ENCODE measurements at regions not wholly inside any gene's neighbourhood (a gene's known extent, or its start where the extent isn't known, plus 50 kb on each side); places are given as distances from the start of the nearest gene placed in this dataset.

DNA sequence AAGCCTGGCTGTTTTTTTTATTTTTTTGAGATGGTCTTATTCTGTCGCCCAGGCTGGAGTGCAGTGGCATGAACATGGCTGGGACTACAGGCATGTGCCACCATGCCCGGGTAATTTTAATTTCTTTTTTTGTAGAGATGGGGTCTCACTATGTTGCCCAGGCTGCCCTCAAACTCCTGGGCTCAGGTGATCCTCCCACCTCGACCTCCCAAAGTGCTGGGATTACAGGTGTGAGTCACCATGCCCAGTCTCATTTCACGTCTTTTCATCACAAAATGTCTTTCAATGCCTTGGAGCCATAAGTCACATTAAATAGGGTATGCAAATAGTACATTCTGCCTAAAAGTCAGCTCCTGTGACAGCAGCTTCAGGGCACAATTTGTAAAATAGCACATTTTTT lies 52.8 kb downstream of the SOX2 start:
- no peaks in the 10 kb centered on the region for H3K4me1 Mint-ChIP-seq
- intact Hi-C loops (cut with micrococcal nuclease) = no loop called here
- no peak for DNase-seq
- no peaks in the 10 kb centered on the region for H3K9me3 Mint-ChIP-seq
- no peaks in the 10 kb centered on the region for H3K36me3 Mint-ChIP-seq (ENCODE audit: low read depth)
- no peak overlapping the region for H3K27ac Mint-ChIP-seq
- H3K4me3 Mint-ChIP-seq = no peak overlapping the region
- no peaks in the 10 kb centered on the region for H3K27me3 Mint-ChIP-seq

DNA sequence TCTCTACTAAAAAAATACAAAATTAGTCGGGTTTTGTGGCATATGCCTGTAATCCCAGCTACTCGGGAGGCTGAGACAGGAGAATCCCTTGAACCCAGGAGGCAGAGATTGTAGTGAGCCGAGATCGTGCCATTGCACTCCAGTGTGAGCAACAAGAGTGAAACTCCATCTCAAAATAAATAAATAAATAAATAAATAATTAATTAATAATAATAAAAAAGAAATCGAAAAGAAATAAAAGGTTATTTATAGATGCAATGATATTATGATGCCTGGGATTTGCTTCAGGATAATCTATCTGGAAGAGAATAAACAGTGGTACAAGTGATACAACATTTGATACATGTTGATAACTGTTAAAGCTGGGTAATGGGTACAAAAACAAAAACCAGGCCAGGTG lies 58.6 kb downstream of the SOX2 start:
- no peak overlapping the region for H3K27ac Mint-ChIP-seq
- DNase-seq = no peak
- no peaks in the 10 kb centered on the region for H3K9me3 Mint-ChIP-seq
- no peak overlapping the region for H3K4me3 Mint-ChIP-seq
- no peaks in the 10 kb centered on the region for H3K36me3 Mint-ChIP-seq (ENCODE audit: low read depth)
- no peaks in the 10 kb centered on the region for H3K27me3 Mint-ChIP-seq
- intact Hi-C loops (cut with micrococcal nuclease) = no loop called here
- no peaks in the 10 kb centered on the region for H3K4me1 Mint-ChIP-seq

DNA sequence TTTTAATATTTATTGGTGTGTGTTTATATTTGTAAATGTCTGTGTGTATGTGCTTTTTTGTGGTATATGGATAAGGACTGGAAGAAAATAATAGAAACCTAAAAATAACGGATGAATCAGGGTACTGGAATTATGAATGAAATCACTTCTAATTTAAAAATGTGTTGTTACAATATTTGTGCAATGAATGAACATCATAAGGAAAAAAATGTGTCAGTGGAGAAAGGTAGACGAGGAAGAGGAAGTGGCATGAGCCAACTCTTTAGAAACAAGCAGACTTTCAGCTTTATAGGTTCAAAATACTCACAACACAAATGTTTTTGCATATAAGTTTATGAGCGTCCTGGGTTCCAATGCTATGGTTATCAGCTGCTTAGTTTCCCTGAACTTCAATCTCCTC lies 59.4 kb downstream of the SOX2 start:
- no peaks in the 10 kb centered on the region for H3K9me3 Mint-ChIP-seq
- H3K27me3 Mint-ChIP-seq = no peaks in the 10 kb centered on the region
- H3K4me1 Mint-ChIP-seq = no peaks in the 10 kb centered on the region
- intact Hi-C loops (cut with micrococcal nuclease) = no loop called here
- H3K36me3 Mint-ChIP-seq (ENCODE audit: low read depth) = no peaks in the 10 kb centered on the region
- no peak overlapping the region for H3K27ac Mint-ChIP-seq
- H3K4me3 Mint-ChIP-seq = no peak overlapping the region
- no peak for DNase-seq

- H3K36me3 Mint-ChIP-seq (ENCODE audit: low read depth) = no peaks in the 10 kb centered on the region
- no peaks in the 10 kb centered on the region for H3K4me1 Mint-ChIP-seq
- H3K9me3 Mint-ChIP-seq = no peaks in the 10 kb centered on the region
- H3K27ac Mint-ChIP-seq = no peak overlapping the region
- no peak for DNase-seq
- intact Hi-C loops (cut with micrococcal nuclease) = no loop called here
- H3K27me3 Mint-ChIP-seq = no peaks in the 10 kb centered on the region
- H3K4me3 Mint-ChIP-seq = no peak overlapping the region
Measured at GRCh38 chr3:181772166-181772565, 60.4 kb downstream of the SOX2 start.

GRCh38 chr3:181773921-181774320 lies 62.2 kb downstream of the SOX2 start:
- Mint-ChIP-seq H3K36me3 (ENCODE audit: low read depth) (no peaks in the 10 kb centered on the region), H3K27me3 (no peaks in the 10 kb centered on the region), H3K27ac (no peak overlapping the region), H3K9me3 (no peaks in the 10 kb centered on the region), H3K4me1 (no peaks in the 10 kb centered on the region), H3K4me3 (no peak overlapping the region)
- intact Hi-C loops (cut with micrococcal nuclease) = no loop called here
- no peak for DNase-seq

- intact Hi-C loops (cut with micrococcal nuclease) = no loop called here
Measured at GRCh38 chr3:181782306-181782954, 70.7 kb downstream of the SOX2 start.

DNA sequence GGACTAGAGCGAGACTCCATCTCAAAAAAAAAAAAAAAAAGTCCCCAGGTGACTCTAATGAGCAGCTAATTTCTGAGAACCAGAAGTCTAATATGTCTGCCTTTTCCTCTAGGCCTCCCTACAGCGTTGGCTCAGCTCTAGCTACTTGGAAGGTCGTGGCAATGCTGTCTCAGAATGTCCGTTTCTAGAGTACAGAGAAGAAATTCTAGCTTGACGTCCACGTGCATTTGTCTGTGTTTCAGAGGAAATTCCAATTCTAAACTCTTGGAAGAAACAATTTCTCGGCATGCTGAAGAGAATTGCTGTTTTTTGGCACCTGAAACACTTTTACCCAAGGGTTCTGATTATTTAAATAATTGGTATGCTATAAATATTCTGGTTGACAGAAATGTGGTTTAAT lies 78.8 kb downstream of the SOX2 start:
- no peak overlapping the region for H3K4me3 Mint-ChIP-seq
- no peaks in the 10 kb centered on the region for H3K4me1 Mint-ChIP-seq
- intact Hi-C loops (cut with micrococcal nuclease) = no loop called here
- no peak for DNase-seq
- no peaks in the 10 kb centered on the region for H3K9me3 Mint-ChIP-seq
- H3K36me3 Mint-ChIP-seq (ENCODE audit: low read depth) = no peaks in the 10 kb centered on the region
- H3K27ac Mint-ChIP-seq = no peak overlapping the region
- no peaks in the 10 kb centered on the region for H3K27me3 Mint-ChIP-seq

More at GRCh38 chr3:181782306-181782954, 70.7 kb downstream of the SOX2 start:
- Mint-ChIP-seq H3K9me3 (no peaks in the 10 kb centered on the region), H3K4me1 (no peaks in the 10 kb centered on the region), H3K27me3 (no peaks in the 10 kb centered on the region), H3K27ac (no peak overlapping the region), H3K36me3 (ENCODE audit: low read depth) (no peaks in the 10 kb centered on the region), H3K4me3 (no peak overlapping the region)
- DNase-seq = no peak

DNA sequence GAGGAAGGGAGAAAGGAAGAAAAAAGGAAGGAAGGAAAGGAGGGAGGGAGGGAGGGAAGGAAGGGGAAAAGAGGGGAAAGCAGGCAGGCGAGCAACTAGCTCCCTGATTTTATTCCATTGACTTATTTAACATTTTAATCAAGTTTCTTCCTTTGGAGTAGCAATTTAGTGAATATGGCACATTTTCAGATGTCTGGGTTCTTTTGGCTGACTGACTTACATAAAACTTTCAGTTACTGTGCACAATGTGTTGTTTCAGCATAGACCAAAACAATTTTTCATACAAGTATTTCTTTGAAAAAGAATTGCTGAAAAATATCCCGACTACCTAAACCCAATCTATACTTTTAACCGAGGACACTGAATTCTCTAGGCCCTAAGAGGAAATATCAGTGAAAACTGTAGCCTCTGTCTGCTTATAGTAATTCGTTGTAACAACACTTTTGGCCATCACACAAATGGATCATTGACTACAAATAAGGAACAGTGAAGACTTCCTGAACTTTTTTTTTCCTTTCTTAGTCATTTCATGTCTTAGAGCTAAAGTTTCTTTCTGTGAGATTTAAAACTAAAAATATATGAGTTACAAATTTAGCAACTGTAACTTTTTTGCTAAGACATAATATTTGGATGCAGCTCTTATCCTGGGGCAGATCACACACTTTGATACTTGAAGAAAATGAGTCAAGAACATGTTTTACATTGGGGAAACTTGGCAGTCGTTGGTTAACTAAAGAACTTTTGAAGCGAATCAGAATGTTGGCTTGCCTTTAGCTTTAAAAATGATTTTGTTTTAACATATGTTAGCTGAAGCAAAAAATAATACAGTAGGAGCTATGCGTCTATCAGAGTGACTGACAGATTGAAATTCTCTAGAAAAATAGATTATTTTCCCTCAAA lies 79.6 kb downstream of the SOX2 start:
- H3K9me3 Mint-ChIP-seq = no peaks in the 10 kb centered on the region
- no peaks in the 10 kb centered on the region for H3K27me3 Mint-ChIP-seq
- no peak for DNase-seq
- H3K4me1 Mint-ChIP-seq = no peaks in the 10 kb centered on the region
- H3K4me3 Mint-ChIP-seq = no peak overlapping the region
- H3K36me3 Mint-ChIP-seq (ENCODE audit: low read depth) = no peaks in the 10 kb centered on the region
- H3K27ac Mint-ChIP-seq = no peak overlapping the region
- intact Hi-C loops (cut with micrococcal nuclease) = no loop called here

GRCh38 chr3:181793006-181793405 lies 81.3 kb downstream of the SOX2 start:
- Mint-ChIP-seq H3K4me1 (no peaks in the 10 kb centered on the region), H3K9me3 (no peaks in the 10 kb centered on the region), H3K27ac (no peak overlapping the region), H3K4me3 (no peak overlapping the region), H3K36me3 (ENCODE audit: low read depth) (no peaks in the 10 kb centered on the region), H3K27me3 (no peaks in the 10 kb centered on the region)
- intact Hi-C loops (cut with micrococcal nuclease) = no loop called here
- DNase-seq = no peak

GRCh38 chr3:181794011-181794790 lies 82.5 kb downstream of the SOX2 start:
- Mint-ChIP-seq H3K27ac (no peak overlapping the region), H3K4me3 (no peak overlapping the region), H3K36me3 (ENCODE audit: low read depth) (no peaks in the 10 kb centered on the region), H3K27me3 (no peaks in the 10 kb centered on the region), H3K4me1 (no peaks in the 10 kb centered on the region), H3K9me3 (no peaks in the 10 kb centered on the region)
- DNase-seq = no peak
- intact Hi-C loops (cut with micrococcal nuclease) = no loop called here

- Mint-ChIP-seq H3K4me3 (no peak overlapping the region), H3K27ac (no peak overlapping the region), H3K4me1 (no peaks in the 10 kb centered on the region), H3K9me3 (no peaks in the 10 kb centered on the region), H3K27me3 (no peaks in the 10 kb centered on the region), H3K36me3 (ENCODE audit: low read depth) (no peaks in the 10 kb centered on the region)
- DNase-seq = no peak
- intact Hi-C loops (cut with micrococcal nuclease) = no loop called here
Measured at GRCh38 chr3:181796641-181797040, 84.9 kb downstream of the SOX2 start.

GRCh38 chr3:181797431-181797830 lies 85.7 kb downstream of the SOX2 start:
- DNase-seq = no peak
- Mint-ChIP-seq H3K4me1 (no peaks in the 10 kb centered on the region), H3K27me3 (no peaks in the 10 kb centered on the region), H3K36me3 (ENCODE audit: low read depth) (no peaks in the 10 kb centered on the region), H3K9me3 (no peaks in the 10 kb centered on the region), H3K4me3 (no peak overlapping the region), H3K27ac (no peak overlapping the region)
- intact Hi-C loops (cut with micrococcal nuclease) = no loop called here

GRCh38 chr3:181805703-181806102 lies 94.0 kb downstream of the SOX2 start:
- Mint-ChIP-seq H3K9me3 (no peaks in the 10 kb centered on the region), H3K4me1 (no peaks in the 10 kb centered on the region), H3K27me3 (no peaks in the 10 kb centered on the region), H3K36me3 (ENCODE audit: low read depth) (no peaks in the 10 kb centered on the region), H3K4me3 (no peak overlapping the region), H3K27ac (no peak overlapping the region)
- intact Hi-C loops (cut with micrococcal nuclease) = no loop called here
- no peak for DNase-seq

DNA sequence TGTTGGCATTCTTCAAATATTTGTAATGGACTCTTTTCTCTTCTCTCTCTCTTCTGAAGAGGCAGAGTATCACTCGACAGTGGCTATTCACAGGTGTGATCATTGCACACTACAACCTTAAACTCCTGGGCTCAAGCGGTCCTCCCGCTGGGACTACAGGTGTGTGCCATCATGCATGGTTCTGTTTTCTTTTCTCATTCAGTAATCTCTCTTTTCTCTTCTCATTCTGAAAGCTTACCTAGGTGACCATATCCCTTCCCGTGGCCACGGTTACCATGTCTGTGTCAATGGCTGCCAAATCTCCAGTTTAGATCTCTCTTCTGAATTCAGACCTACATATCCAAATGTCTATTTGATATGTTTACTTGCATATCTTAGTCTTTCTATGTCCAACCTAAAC lies 96.3 kb downstream of the SOX2 start:
- DNase-seq = no peak
- Mint-ChIP-seq H3K27ac (no peak overlapping the region), H3K4me3 (no peak overlapping the region), H3K9me3 (no peaks in the 10 kb centered on the region), H3K36me3 (ENCODE audit: low read depth) (no peaks in the 10 kb centered on the region), H3K4me1 (no peaks in the 10 kb centered on the region), H3K27me3 (no peaks in the 10 kb centered on the region)
- intact Hi-C loops (cut with micrococcal nuclease) = no loop called here
